CD14-positive monocyte (primary cell): ENCODE measurements at regions not wholly inside any gene's neighbourhood (a gene's known extent, or its start where the extent isn't known, plus 50 kb on each side); places are given as distances from the start of the nearest gene placed in this dataset.
A peak's percentile ranks its signal among the peaks of the same experiment; 100 is the strongest.
"Not testable (repeated sequence)": the region's sequence is repeated elsewhere in the genome, so short reads cannot be mapped to it uniquely, and the experiment has no call there.

Source experiments
- DNase-seq, 3 donors: peaks; one replicate each; pipeline ENCODE4 v3.0.0-alpha.2; 2011 to 2022
- H2AFZ ChIP-seq: 2 replicates; pipeline ENCODE4 v1.6.0; 2012; ENCODE audit warnings: mild to moderate bottlenecking, low read depth, low read length, inconsistent platforms; ENCODE audit not compliant: insufficient read depth, poor library complexity, severe bottlenecking
- H3K27ac ChIP-seq, 2 donors: 1 replicate in 1 of 2; 2 replicates in 1 of 2; pipeline ENCODE4 v1.5.1; 2012 to 2013; ENCODE audit warnings: low read length in 2 of 2, control low read depth in 1 of 2, inconsistent platforms in 1 of 2, low read depth in 1 of 2, mild to moderate bottlenecking in 1 of 2
- H3K27me3 ChIP-seq, 2 donors: one replicate each; pipeline versions ENCODE4 v1.6.0 to v1.6.1; 2011 to 2013; ENCODE audit warnings: low read length in 2 of 2; ENCODE audit not compliant: control insufficient read depth in 2 of 2, insufficient read depth in 2 of 2
- H3K36me3 ChIP-seq, 2 donors: replicated peaks in 1 of 2; 1 replicate in 1 of 2; 2 replicates in 1 of 2; pipeline versions ENCODE4 v1.5.1 to v1.6.1; 2012 to 2013; ENCODE audit warnings: low read length in 2 of 2, control low read depth in 1 of 2, inconsistent platforms in 1 of 2, mild to moderate bottlenecking in 1 of 2; ENCODE audit not compliant: insufficient read depth in 2 of 2, control insufficient read depth in 1 of 2
- H3K4me1 ChIP-seq, 2 donors: 1 replicate in 1 of 2; 2 replicates in 1 of 2; pipeline versions ENCODE4 v1.5.1 to v1.6.1; 2012 to 2013; ENCODE audit warnings: low read length in 2 of 2, control low read depth in 1 of 2, inconsistent platforms in 1 of 2, mild to moderate bottlenecking in 1 of 2, moderate library complexity in 1 of 2; ENCODE audit not compliant: insufficient read depth in 2 of 2, control insufficient read depth in 1 of 2
- H3K4me2 ChIP-seq: replicated peaks from 2 replicates; pipeline ENCODE3; 2012; ENCODE audit warnings: low read length, moderate library complexity, mild to moderate bottlenecking; ENCODE audit not compliant: poor library complexity, severe bottlenecking; ENCODE audit errors: extremely low read depth
- H3K4me3 ChIP-seq, 3 experiments: fragments of 200-600 bp in 1 of 3; sonication (generic) in 1 of 3; replicated peaks in 1 of 3; 1 replicate in 2 of 3; 2 replicates in 1 of 3; pipeline ENCODE4 v1.5.1; 2011 to 2013; ENCODE audit warnings: low read length in 3 of 3, mild to moderate bottlenecking in 3 of 3, control low read depth in 2 of 3, low read depth in 2 of 3, inconsistent platforms in 1 of 3, moderate library complexity in 1 of 3
- H3K79me2 ChIP-seq: 2 replicates; pipeline ENCODE4 v1.6.0; 2012; ENCODE audit warnings: mild to moderate bottlenecking, control low read depth, inconsistent platforms, low read length, moderate library complexity; ENCODE audit not compliant: insufficient read depth
- H3K9ac ChIP-seq: 2 replicates; pipeline ENCODE4 v1.6.0; 2017; ENCODE audit warnings: low read length, mild to moderate bottlenecking; ENCODE audit not compliant: insufficient read depth, poor library complexity, severe bottlenecking
- H3K9me3 ChIP-seq, 2 donors: replicated peaks in 1 of 2; 1 replicate in 1 of 2; 2 replicates in 1 of 2; pipeline versions ENCODE4 v1.5.1 to v1.6.1; 2012 to 2013; ENCODE audit warnings: low read length in 2 of 2, control low read depth in 1 of 2; ENCODE audit not compliant: control insufficient read depth in 1 of 2, insufficient read depth in 1 of 2
- H4K20me1 ChIP-seq: 2 replicates; pipeline ENCODE4 v1.6.0; 2012; ENCODE audit warnings: mild to moderate bottlenecking, low read length, control low read depth, moderate library complexity; ENCODE audit not compliant: insufficient read depth
- H3K27ac Mint-ChIP-seq, 7 donors: one replicate each; pipeline ENCODE4 v1.8.0; 2020; ENCODE audit warnings: mild to moderate bottlenecking in 7 of 7, mixed read lengths in 7 of 7, moderate library complexity in 6 of 7, inconsistent platforms in 2 of 7
- H3K27me3 Mint-ChIP-seq, 3 donors: one replicate each; pipeline ENCODE4 v1.8.0; 2021 to 2022; ENCODE audit warnings: low read depth in 3 of 3, mild to moderate bottlenecking in 3 of 3, mixed read lengths in 3 of 3, moderate library complexity in 3 of 3, inconsistent platforms in 1 of 3
- H3K36me3 Mint-ChIP-seq, 2 donors: one replicate each; pipeline ENCODE4 v1.8.0; 2020; ENCODE audit warnings: mixed read lengths in 2 of 2, inconsistent platforms in 1 of 2, mild to moderate bottlenecking in 1 of 2
- H3K4me1 Mint-ChIP-seq: one replicate; pipeline ENCODE4 v1.8.0; 2020; ENCODE audit warnings: mild to moderate bottlenecking, mixed read lengths
- H3K4me3 Mint-ChIP-seq, 2 donors: one replicate each; pipeline ENCODE4 v1.8.0; 2020; ENCODE audit warnings: mild to moderate bottlenecking in 2 of 2, mixed read lengths in 2 of 2, moderate library complexity in 1 of 2
- H3K9me3 Mint-ChIP-seq, 7 donors: one replicate each; pipeline ENCODE4 v1.8.0; 2020 to 2022; ENCODE audit warnings: mixed read lengths in 7 of 7, mild to moderate bottlenecking in 6 of 7, moderate library complexity in 6 of 7, inconsistent platforms in 2 of 7
- WGBS: methylation state at CpG from one replicate; pipeline ENCODE4 v1.1.5; 2013; ENCODE audit warnings: missing lambda C conversion rate; ENCODE audit not compliant: insufficient coverage; 5-methylcytosine and 5-hydroxymethylcytosine counted together
- intact Hi-C, 2 donors: fragments of 100-400 bp; cut with micrococcal nuclease; formaldehyde crosslinking; loops; one replicate each; pipeline versions ENCODE4 v1.15.0 to v1.15.1; 2023
- TF ChIP-seq, protein P1 (sequence below): fragments of 200-600 bp; IDR thresholded peaks from one replicate; pipeline ENCODE4 v1.8.0; 2022; ENCODE audit warnings: antibody characterized with exemption, mild to moderate bottlenecking

DNA sequence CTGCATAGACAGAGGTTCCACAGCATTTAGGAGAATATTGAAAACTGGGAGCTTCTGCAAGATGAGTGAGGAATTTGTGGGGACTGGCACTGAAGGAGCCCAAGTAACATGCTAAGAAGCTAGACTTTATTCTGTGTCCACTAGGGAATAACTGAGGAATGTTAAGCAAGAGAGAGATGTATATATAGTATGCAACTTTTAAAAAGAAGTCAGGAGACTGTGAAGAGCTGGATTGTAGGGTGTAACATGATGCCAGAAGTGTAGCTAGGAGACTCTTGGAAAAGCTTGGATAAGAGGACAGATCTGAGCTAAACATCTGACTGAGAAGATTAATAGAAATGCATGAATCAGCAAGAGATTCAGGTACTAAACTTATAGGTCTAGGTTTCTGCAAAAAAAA is 270.6 kb upstream of the MMADHC start:
- H3K36me3 ChIP-seq = no peaks in the 10 kb centered on the region
- no peak for DNase-seq
- peak overlapping the region in 1 of 3 experiments; percentile 44 for H3K4me3 ChIP-seq
- H3K9ac ChIP-seq = no peak overlapping the region
- Mint-ChIP-seq H3K27ac (peak overlapping the region in 6 of 7 donors; percentile 8 to 96 (median 76)), H3K36me3 (no peaks in the 10 kb centered on the region), H3K4me3 (peak overlapping the region in 1 of 2 donors; percentile 67), H3K9me3 (peaks cover 7 to 23% (median 13%) of the 10 kb centered on the region in 7 donors), H3K4me1 (peaks cover 8% of the 10 kb centered on the region), H3K27me3 (peaks cover 0 to 1% (median 0%) of the 10 kb centered on the region in 3 donors)
- no peak overlapping the region for H2AFZ ChIP-seq
- peaks cover 27 to 33% of the 10 kb centered on the region in 2 donors for H3K4me1 ChIP-seq
- H4K20me1 ChIP-seq = no peaks in the 10 kb centered on the region
- H3K9me3 ChIP-seq = peaks cover 18 to 33% of the 10 kb centered on the region in 2 donors
- H3K27ac ChIP-seq = peak overlapping the region in 1 of 2 donors; percentile 79
- H3K27me3 ChIP-seq = no peaks in the 10 kb centered on the region
- TF ChIP-seq, protein P1, sequence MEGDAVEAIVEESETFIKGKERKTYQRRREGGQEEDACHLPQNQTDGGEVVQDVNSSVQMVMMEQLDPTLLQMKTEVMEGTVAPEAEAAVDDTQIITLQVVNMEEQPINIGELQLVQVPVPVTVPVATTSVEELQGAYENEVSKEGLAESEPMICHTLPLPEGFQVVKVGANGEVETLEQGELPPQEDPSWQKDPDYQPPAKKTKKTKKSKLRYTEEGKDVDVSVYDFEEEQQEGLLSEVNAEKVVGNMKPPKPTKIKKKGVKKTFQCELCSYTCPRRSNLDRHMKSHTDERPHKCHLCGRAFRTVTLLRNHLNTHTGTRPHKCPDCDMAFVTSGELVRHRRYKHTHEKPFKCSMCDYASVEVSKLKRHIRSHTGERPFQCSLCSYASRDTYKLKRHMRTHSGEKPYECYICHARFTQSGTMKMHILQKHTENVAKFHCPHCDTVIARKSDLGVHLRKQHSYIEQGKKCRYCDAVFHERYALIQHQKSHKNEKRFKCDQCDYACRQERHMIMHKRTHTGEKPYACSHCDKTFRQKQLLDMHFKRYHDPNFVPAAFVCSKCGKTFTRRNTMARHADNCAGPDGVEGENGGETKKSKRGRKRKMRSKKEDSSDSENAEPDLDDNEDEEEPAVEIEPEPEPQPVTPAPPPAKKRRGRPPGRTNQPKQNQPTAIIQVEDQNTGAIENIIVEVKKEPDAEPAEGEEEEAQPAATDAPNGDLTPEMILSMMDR = no peak
- peak overlapping the region; percentile 50 for H3K4me2 ChIP-seq
- intact Hi-C loops = no loop called here
- H3K79me2 ChIP-seq = no peaks in the 10 kb centered on the region

DNA sequence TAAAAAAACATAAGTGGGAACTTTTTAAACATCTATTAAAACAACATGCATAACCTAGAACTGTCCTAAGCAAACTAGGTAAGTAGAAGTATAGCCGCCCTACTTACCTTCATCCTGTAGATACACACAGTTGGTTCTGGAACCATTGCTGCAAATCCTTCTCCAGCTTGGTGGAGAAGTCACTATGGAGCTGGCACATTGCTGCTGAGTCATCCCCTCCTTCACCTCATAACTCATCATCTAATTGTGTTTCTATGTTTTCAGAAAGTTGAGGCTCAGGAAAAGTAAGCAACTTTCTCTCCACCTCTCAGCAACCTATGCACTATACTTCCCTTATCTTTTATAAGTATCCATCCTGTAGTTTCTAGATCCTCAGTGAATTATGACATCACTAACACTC is 269.8 kb upstream of the MMADHC start:
- Mint-ChIP-seq H3K4me3 (no peak overlapping the region), H3K36me3 (no peaks in the 10 kb centered on the region), H3K4me1 (peaks cover 8% of the 10 kb centered on the region), H3K27ac (no peak overlapping the region), H3K27me3 (no peaks in the 10 kb centered on the region), H3K9me3 (peaks cover 7 to 21% (median 13%) of the 10 kb centered on the region in 7 donors)
- Histone ChIP-seq H4K20me1 (no peaks in the 10 kb centered on the region), H3K9ac (no peak overlapping the region), H3K9me3 (peaks cover 14 to 27% of the 10 kb centered on the region in 2 donors), H3K36me3 (no peaks in the 10 kb centered on the region), H3K4me1 (peaks cover 27 to 33% of the 10 kb centered on the region in 2 donors), H3K79me2 (no peaks in the 10 kb centered on the region), H2AFZ (no peak overlapping the region), H3K27me3 (no peaks in the 10 kb centered on the region), H3K4me2 (no peak overlapping the region), H3K4me3 (no peak overlapping the region), H3K27ac (no peak overlapping the region)
- DNase-seq = peak in 1 of 3 donors; percentile 21
- TF ChIP-seq, protein P1 = no peak
- intact Hi-C loops = no loop called here
- 80% methylated on average over 1 of the region's 1 CpG for WGBS

DNA sequence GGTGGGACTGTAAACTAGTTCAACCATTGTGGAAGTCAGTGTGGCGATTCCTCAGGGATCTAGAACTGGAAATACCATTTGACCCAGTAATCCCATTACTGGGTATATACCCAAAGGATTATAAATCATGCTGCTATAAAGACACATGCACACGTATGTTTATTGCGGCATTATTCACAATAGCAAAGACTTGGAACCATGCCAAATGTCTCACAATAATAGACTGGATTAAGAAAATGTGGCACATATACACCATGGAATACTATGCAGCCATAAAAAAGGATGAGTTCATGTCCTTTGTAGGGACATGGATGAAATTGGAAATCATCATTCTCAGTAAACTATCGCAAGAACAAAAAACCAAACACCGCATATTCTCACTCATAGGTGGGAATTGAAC is 268.3 kb upstream of the MMADHC start:
- H3K4me2 ChIP-seq, H3K9ac ChIP-seq, H4K20me1 ChIP-seq, H3K4me3 Mint-ChIP-seq, DNase-seq, H3K36me3 Mint-ChIP-seq, H3K27ac ChIP-seq, H3K4me3 ChIP-seq, H3K36me3 ChIP-seq, H3K27me3 ChIP-seq, H3K27me3 Mint-ChIP-seq, H3K4me1 Mint-ChIP-seq, intact Hi-C loops, H3K27ac Mint-ChIP-seq, H2AFZ ChIP-seq, H3K79me2 ChIP-seq: not testable (repeated sequence)
- Histone ChIP-seq H3K9me3 (peaks cover 5 to 12% of the 10 kb centered on the region in 2 donors), H3K4me1 (peaks cover 27 to 33% of the 10 kb centered on the region in 2 donors)
- H3K9me3 Mint-ChIP-seq = peaks cover 4 to 11% (median 6%) of the 10 kb centered on the region in 7 donors
- WGBS = no CpG with 5 or more reads among the region's 5 CpGs
